Cardiac muscle cell (in vitro differentiated cells and primary cell): ENCODE measurements at regions not wholly inside any gene's neighbourhood (a gene's known extent, or its start where the extent isn't known, plus 50 kb on each side); places are given as distances from the start of the nearest gene placed in this dataset.

Experiments
- DNase-seq, 2 donors: peaks; one replicate each; pipeline versions ENCODE4 v3.0.0 to v3.0.0-alpha.2; 2010 to 2017; ENCODE audit warnings: low read depth in 1 of 2, low spot score in 1 of 2
- H3K27ac ChIP-seq: fragments of 200-600 bp; sonication (generic); 2 replicates; pipeline ENCODE4 v1.5.1; 2016
- H3K27me3 ChIP-seq: fragments of 200-600 bp; sonication (generic); 2 replicates; pipeline ENCODE4 v1.6.0; 2016; ENCODE audit warnings: control low read depth
- H3K36me3 ChIP-seq: fragments of 200-600 bp; sonication (generic); 2 replicates; pipeline ENCODE4 v1.5.1; 2016; ENCODE audit warnings: control low read depth
- H3K4me1 ChIP-seq: fragments of 200-600 bp; sonication (generic); 2 replicates; pipeline ENCODE4 v1.8.1; 2017; ENCODE audit warnings: low read depth, mild to moderate bottlenecking, mixed run types
- H3K4me3 ChIP-seq: fragments of 200-600 bp; sonication (generic); 2 replicates; pipeline ENCODE4 v1.5.1; 2016; ENCODE audit warnings: mild to moderate bottlenecking
- H3K9me3 ChIP-seq: fragments of 200-600 bp; sonication (generic); 2 replicates; pipeline ENCODE4 v1.5.1; 2017; ENCODE audit warnings: low read depth, mild to moderate bottlenecking, control low read depth
- TF ChIP-seq, protein P1 (sequence below): IDR thresholded peaks from 2 replicates; pipeline ENCODE4 v1.5.1; 2012; ENCODE audit warnings: low read depth, mild to moderate bottlenecking, low read length

DNA sequence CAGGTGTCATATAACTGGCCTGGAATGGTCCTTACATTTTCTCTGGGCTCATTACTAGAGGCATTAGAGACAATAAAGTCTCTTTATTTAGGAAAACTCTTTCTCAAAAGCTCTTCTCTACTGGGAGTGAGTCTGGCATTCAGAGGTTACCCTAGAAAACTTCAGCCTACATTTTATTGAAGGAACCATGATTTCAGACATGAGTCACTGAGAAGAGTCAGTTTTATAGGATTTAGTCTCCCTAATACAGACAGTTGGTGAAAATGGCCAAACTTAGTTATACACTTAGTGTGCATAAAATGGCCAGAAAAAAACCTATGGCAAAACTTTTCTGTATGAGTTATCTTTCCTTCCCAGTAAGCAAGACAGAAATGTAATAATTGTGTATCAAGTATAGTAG lies 689.4 kb downstream of the ZEB2 start:
- no peak overlapping the region for H3K4me3 ChIP-seq
- H3K4me1 ChIP-seq: no peaks in the 10 kb centered on the region
- no peaks in the 10 kb centered on the region for H3K27me3 ChIP-seq
- no peaks in the 10 kb centered on the region for H3K9me3 ChIP-seq
- TF ChIP-seq, protein P1, sequence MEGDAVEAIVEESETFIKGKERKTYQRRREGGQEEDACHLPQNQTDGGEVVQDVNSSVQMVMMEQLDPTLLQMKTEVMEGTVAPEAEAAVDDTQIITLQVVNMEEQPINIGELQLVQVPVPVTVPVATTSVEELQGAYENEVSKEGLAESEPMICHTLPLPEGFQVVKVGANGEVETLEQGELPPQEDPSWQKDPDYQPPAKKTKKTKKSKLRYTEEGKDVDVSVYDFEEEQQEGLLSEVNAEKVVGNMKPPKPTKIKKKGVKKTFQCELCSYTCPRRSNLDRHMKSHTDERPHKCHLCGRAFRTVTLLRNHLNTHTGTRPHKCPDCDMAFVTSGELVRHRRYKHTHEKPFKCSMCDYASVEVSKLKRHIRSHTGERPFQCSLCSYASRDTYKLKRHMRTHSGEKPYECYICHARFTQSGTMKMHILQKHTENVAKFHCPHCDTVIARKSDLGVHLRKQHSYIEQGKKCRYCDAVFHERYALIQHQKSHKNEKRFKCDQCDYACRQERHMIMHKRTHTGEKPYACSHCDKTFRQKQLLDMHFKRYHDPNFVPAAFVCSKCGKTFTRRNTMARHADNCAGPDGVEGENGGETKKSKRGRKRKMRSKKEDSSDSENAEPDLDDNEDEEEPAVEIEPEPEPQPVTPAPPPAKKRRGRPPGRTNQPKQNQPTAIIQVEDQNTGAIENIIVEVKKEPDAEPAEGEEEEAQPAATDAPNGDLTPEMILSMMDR: no peak
- no peaks in the 10 kb centered on the region for H3K36me3 ChIP-seq
- H3K27ac ChIP-seq: no peak overlapping the region
- DNase-seq: no peak

GRCh38 chr2:143828763-143829537 lies 691.0 kb downstream of the ZEB2 start:
- Histone ChIP-seq H3K9me3 (no peaks in the 10 kb centered on the region), H3K27me3 (no peaks in the 10 kb centered on the region), H3K27ac (no peak overlapping the region), H3K36me3 (no peaks in the 10 kb centered on the region), H3K4me1 (no peaks in the 10 kb centered on the region), H3K4me3 (no peak overlapping the region)
- DNase-seq: no peak
- TF ChIP-seq, protein P1: no peak

DNA sequence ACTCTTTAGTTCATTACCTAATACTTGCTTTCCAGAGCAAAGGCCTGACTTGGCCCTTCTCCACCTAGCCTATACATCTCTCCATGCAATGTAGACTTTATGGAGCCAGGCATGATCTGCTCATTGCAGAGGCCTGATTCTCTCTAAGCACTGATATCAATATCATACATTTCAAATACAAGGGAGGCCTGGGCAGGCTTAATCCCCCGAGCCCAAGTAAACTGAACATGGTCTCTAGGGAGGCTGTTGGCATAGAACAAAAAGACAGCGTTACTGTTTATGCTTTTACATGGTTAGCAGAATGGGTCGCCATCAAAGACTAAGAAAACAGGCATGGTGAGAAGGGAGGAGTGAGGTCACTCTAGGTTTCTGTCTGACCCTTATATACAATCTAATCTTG lies 695.1 kb downstream of the ZEB2 start:
- Histone ChIP-seq H3K27ac (no peak overlapping the region), H3K36me3 (no peaks in the 10 kb centered on the region), H3K9me3 (no peaks in the 10 kb centered on the region), H3K4me3 (no peak overlapping the region), H3K4me1 (peaks cover under 1% of the 10 kb centered on the region), H3K27me3 (peaks cover 25% of the 10 kb centered on the region)
- DNase-seq: no peak
- TF ChIP-seq, protein P1: no peak

- Histone ChIP-seq H3K36me3 (no peaks in the 10 kb centered on the region), H3K27me3 (peaks cover 25% of the 10 kb centered on the region), H3K27ac (no peak overlapping the region), H3K9me3 (no peaks in the 10 kb centered on the region), H3K4me1 (peaks cover 8% of the 10 kb centered on the region), H3K4me3 (no peak overlapping the region)
- no peak for DNase-seq
- TF ChIP-seq, protein P1: no peak
Observed at GRCh38 chr2:143823876-143824275, 694.7 kb downstream of the ARHGAP15 start.

DNA sequence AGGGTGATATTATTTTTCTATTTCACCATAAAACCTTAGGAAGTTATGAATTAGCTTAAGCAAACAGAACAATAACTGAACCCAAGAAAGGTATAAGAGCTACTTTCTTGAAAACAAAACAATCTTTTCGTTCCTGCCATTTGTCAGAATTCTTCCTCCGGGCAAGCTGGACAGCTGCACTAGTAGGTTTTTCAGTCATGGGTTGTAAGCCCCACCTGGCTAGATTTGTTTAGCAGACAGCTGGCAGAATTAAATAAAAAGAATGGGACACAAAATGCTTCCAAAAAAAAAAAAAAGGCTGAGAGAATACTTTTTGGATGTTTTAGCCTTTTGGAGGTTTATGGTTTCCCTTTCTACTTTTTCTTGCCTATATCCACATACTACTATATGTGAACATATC lies 694.1 kb downstream of the ARHGAP15 start:
- H3K27me3 ChIP-seq: peaks cover 25% of the 10 kb centered on the region
- H3K4me3 ChIP-seq: no peak overlapping the region
- no peak for DNase-seq
- no peaks in the 10 kb centered on the region for H3K9me3 ChIP-seq
- H3K4me1 ChIP-seq: peaks cover 8% of the 10 kb centered on the region
- no peaks in the 10 kb centered on the region for H3K36me3 ChIP-seq
- TF ChIP-seq, protein P1: no peak
- H3K27ac ChIP-seq: no peak overlapping the region
